MM.1S (cell line): ENCODE measurements at regions not wholly inside any gene's neighbourhood (a gene's known extent, or its start where the extent isn't known, plus 50 kb on each side); places are given as distances from the start of the nearest gene placed in this dataset.

Source experiments
- DNase-seq: peaks from one replicate; pipeline ENCODE4 v3.0.0-alpha.2; 2015
- H2AFZ ChIP-seq: fragments of 300-600 bp; sonication (generic); 2 replicates; pipeline ENCODE4 v1.6.0; 2016; ENCODE audit warnings: antibody characterized with exemption, low read length
- H3F3A ChIP-seq: fragments of 300-600 bp; sonication (generic); 2 replicates; pipeline ENCODE4 v1.6.1; 2016; ENCODE audit warnings: mild to moderate bottlenecking, antibody characterized with exemption, low read length, moderate library complexity, mixed read lengths; ENCODE audit not compliant: insufficient read depth
- H3K27ac ChIP-seq: fragments of 300-600 bp; sonication (generic); 2 replicates; pipeline ENCODE4 v1.5.1; 2016; ENCODE audit warnings: mild to moderate bottlenecking, low read length
- H3K27me3 ChIP-seq: fragments of 300-600 bp; sonication (generic); replicated peaks from 2 replicates; pipeline ENCODE4 v1.6.0; 2016; ENCODE audit warnings: low read length; ENCODE audit not compliant: insufficient read depth
- H3K36me3 ChIP-seq: fragments of 300-600 bp; sonication (generic); replicated peaks from 2 replicates; pipeline ENCODE4 v1.6.1; 2016; ENCODE audit warnings: mild to moderate bottlenecking, low read length, mixed read lengths; ENCODE audit not compliant: insufficient read depth
- H3K4me1 ChIP-seq: fragments of 300-600 bp; sonication (generic); 2 replicates; pipeline ENCODE4 v1.6.1; 2016; ENCODE audit warnings: low read length, mixed read lengths
- H3K4me2 ChIP-seq: fragments of 300-600 bp; sonication (generic); 2 replicates; pipeline ENCODE4 v1.6.0; 2016; ENCODE audit warnings: low read depth, low read length
- H3K4me3 ChIP-seq: fragments of 300-600 bp; sonication (generic); 2 replicates; pipeline ENCODE4 v1.5.1; 2016; ENCODE audit warnings: low read length, mixed read lengths
- H3K79me2 ChIP-seq: fragments of 300-600 bp; sonication (generic); 2 replicates; pipeline ENCODE4 v1.6.1; 2016; ENCODE audit warnings: mixed run types, low read length, mixed read lengths
- H3K9ac ChIP-seq: fragments of 300-600 bp; sonication (generic); 2 replicates; pipeline ENCODE4 v1.6.1; 2016; ENCODE audit warnings: low read length, mixed read lengths
- H3K9me2 ChIP-seq: fragments of 300-600 bp; sonication (generic); replicated peaks from 2 replicates; pipeline ENCODE4 v1.6.1; 2016; ENCODE audit warnings: mild to moderate bottlenecking, low read length, mixed read lengths; ENCODE audit not compliant: insufficient read depth
- H3K9me3 ChIP-seq: fragments of 300-600 bp; sonication (generic); replicated peaks from 2 replicates; pipeline ENCODE4 v1.6.1; 2016; ENCODE audit warnings: mild to moderate bottlenecking, low read length, mixed read lengths; ENCODE audit not compliant: insufficient read depth
- H4K20me1 ChIP-seq: fragments of 300-600 bp; sonication (generic); 2 replicates; pipeline ENCODE4 v1.6.1; 2016; ENCODE audit warnings: mild to moderate bottlenecking, low read length, moderate library complexity, mixed read lengths; ENCODE audit not compliant: insufficient read depth
- EZH2 ChIP-seq: fragments of 300-600 bp; sonication (generic); optimal IDR thresholded peaks from 2 replicates; pipeline ENCODE3; 2017; ENCODE audit warnings: low read depth, mild to moderate bottlenecking, antibody characterized with exemption, low read length, mixed read lengths
- EZH2phosphoT487 ChIP-seq: fragments of 300-600 bp; sonication (generic); IDR thresholded peaks from 2 replicates; pipeline ENCODE4 v1.6.1; 2018; ENCODE audit warnings: antibody characterized with exemption, low read length
- TF ChIP-seq, protein P1 (sequence below): fragments of 300-600 bp; sonication (generic); IDR thresholded peaks from 2 replicates; pipeline ENCODE4 v1.5.1; 2016; ENCODE audit warnings: antibody characterized with exemption, low read length, mixed read lengths

- Histone ChIP-seq H3K4me3 (no peak overlapping the region), H3K9me2 (no peaks in the 10 kb centered on the region), H3K9ac (no peak overlapping the region), H4K20me1 (no peaks in the 10 kb centered on the region), H3K79me2 (no peaks in the 10 kb centered on the region), H3K4me2 (no peak overlapping the region), H3K4me1 (no peaks in the 10 kb centered on the region), H3K9me3 (no peaks in the 10 kb centered on the region), H3K36me3 (no peaks in the 10 kb centered on the region), H3K27me3 (no peaks in the 10 kb centered on the region), H2AFZ (no peak overlapping the region), H3K27ac (no peak overlapping the region), H3F3A (no peaks in the 10 kb centered on the region)
- no peak for DNase-seq
- no peak for TF ChIP-seq EZH2phosphoT487
- TF ChIP-seq EZH2: no peak
- TF ChIP-seq, protein P1, sequence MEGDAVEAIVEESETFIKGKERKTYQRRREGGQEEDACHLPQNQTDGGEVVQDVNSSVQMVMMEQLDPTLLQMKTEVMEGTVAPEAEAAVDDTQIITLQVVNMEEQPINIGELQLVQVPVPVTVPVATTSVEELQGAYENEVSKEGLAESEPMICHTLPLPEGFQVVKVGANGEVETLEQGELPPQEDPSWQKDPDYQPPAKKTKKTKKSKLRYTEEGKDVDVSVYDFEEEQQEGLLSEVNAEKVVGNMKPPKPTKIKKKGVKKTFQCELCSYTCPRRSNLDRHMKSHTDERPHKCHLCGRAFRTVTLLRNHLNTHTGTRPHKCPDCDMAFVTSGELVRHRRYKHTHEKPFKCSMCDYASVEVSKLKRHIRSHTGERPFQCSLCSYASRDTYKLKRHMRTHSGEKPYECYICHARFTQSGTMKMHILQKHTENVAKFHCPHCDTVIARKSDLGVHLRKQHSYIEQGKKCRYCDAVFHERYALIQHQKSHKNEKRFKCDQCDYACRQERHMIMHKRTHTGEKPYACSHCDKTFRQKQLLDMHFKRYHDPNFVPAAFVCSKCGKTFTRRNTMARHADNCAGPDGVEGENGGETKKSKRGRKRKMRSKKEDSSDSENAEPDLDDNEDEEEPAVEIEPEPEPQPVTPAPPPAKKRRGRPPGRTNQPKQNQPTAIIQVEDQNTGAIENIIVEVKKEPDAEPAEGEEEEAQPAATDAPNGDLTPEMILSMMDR: no peak
These were observed 125.9 kb downstream of the MOBP start for GRCh38 chr3:39593341-39593740.

DNA sequence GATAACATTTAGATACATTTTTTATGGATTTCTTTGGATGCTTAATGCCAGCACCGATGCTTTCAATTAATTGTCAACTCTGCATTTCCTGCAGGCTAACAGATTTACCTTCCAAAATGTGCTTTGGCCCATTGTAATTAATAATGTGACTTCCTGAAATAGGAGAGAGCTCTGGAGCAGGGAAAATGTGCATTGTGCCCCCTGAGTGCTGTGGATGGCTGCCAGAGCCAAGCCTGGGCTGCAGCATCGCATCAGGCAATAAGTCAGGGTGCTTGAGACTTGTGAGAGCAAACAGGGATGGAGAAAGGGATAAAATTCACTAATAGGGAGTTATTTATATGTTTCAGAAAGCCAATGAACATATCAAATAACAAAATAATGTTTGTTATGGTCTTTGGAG is 133.8 kb downstream of the MOBP start:
- no peaks in the 10 kb centered on the region for H4K20me1 ChIP-seq
- no peak overlapping the region for H3K27ac ChIP-seq
- H3K9ac ChIP-seq: no peak overlapping the region
- no peak for DNase-seq
- H2AFZ ChIP-seq: no peak overlapping the region
- no peaks in the 10 kb centered on the region for H3K27me3 ChIP-seq
- H3K9me3 ChIP-seq: no peaks in the 10 kb centered on the region
- no peak overlapping the region for H3K4me3 ChIP-seq
- no peaks in the 10 kb centered on the region for H3F3A ChIP-seq
- no peaks in the 10 kb centered on the region for H3K9me2 ChIP-seq
- no peaks in the 10 kb centered on the region for H3K4me1 ChIP-seq
- TF ChIP-seq EZH2 (no peak), EZH2phosphoT487 (no peak)
- TF ChIP-seq, protein P1: no peak
- no peak overlapping the region for H3K4me2 ChIP-seq
- no peaks in the 10 kb centered on the region for H3K36me3 ChIP-seq
- H3K79me2 ChIP-seq: no peaks in the 10 kb centered on the region

- H2AFZ ChIP-seq: no peak overlapping the region
- H3K9me3 ChIP-seq: no peaks in the 10 kb centered on the region
- H3F3A ChIP-seq: no peaks in the 10 kb centered on the region
- no peak overlapping the region for H3K4me3 ChIP-seq
- no peak for DNase-seq
- H3K36me3 ChIP-seq: no peaks in the 10 kb centered on the region
- H3K4me1 ChIP-seq: no peaks in the 10 kb centered on the region
- no peak overlapping the region for H3K4me2 ChIP-seq
- no peaks in the 10 kb centered on the region for H3K9me2 ChIP-seq
- H4K20me1 ChIP-seq: no peaks in the 10 kb centered on the region
- no peaks in the 10 kb centered on the region for H3K27me3 ChIP-seq
- H3K9ac ChIP-seq: no peak overlapping the region
- no peak for TF ChIP-seq EZH2
- TF ChIP-seq, protein P1: no peak
- TF ChIP-seq EZH2phosphoT487: no peak
- H3K27ac ChIP-seq: no peak overlapping the region
- H3K79me2 ChIP-seq: no peaks in the 10 kb centered on the region
These were observed 138.4 kb downstream of the MOBP start for GRCh38 chr3:39605837-39606236.
